RPMI8226 (cell line): ENCODE measurements at regions not wholly inside any gene's neighbourhood (a gene's known extent, or its start where the extent isn't known, plus 50 kb on each side); places are given as distances from the start of the nearest gene placed in this dataset.
"Not testable (repeated sequence)": the region's sequence is repeated elsewhere in the genome, so short reads cannot be mapped to it uniquely, and the experiment has no call there.

Experiments used
- DNase-seq: peaks from one replicate; pipeline ENCODE4 v3.0.0-alpha.2; 2015

GRCh38 chr10:15921423-15921945 lies 61.2 kb upstream of the MINDY3 start:
- peak; percentile 6 for DNase-seq

GRCh38 chr10:15931376-15931775 lies 71.1 kb upstream of the MINDY3 start:
- no peak for DNase-seq

GRCh38 chr10:15939543-15939942 lies 79.2 kb upstream of the MINDY3 start:
- not testable (repeated sequence) for DNase-seq

- DNase-seq = no peak
Observed at GRCh38 chr10:15943426-15943825, 83.1 kb upstream of the MINDY3 start.

GRCh38 chr10:15954188-15954587 lies 93.9 kb upstream of the MINDY3 start:
- DNase-seq = no peak

GRCh38 chr10:15960277-15960676 lies 100.0 kb upstream of the MINDY3 start:
- no peak for DNase-seq

- not testable (repeated sequence) for DNase-seq
Observed at GRCh38 chr10:15972736-15973135, 112.4 kb upstream of the MINDY3 start.

GRCh38 chr10:15985690-15986089 lies 125.4 kb upstream of the MINDY3 start:
- DNase-seq = no peak

GRCh38 chr10:15990535-15991129 lies 130.3 kb upstream of the MINDY3 start:
- DNase-seq = no peak

- no peak for DNase-seq
Observed at GRCh38 chr10:15997313-15997712, 137.0 kb upstream of the MINDY3 start.

GRCh38 chr10:16001581-16001980 lies 141.3 kb upstream of the MINDY3 start:
- no peak for DNase-seq

GRCh38 chr10:16009785-16010184 lies 149.5 kb upstream of the MINDY3 start:
- no peak for DNase-seq

- peak; percentile 54 for DNase-seq
Observed at GRCh38 chr10:16011548-16011947, 151.2 kb upstream of the MINDY3 start.

GRCh38 chr10:16014469-16014868 lies 154.2 kb upstream of the MINDY3 start:
- DNase-seq = no peak

GRCh38 chr10:16016688-16017087 lies 156.4 kb upstream of the MINDY3 start:
- no peak for DNase-seq

GRCh38 chr10:16020836-16021235 lies 160.5 kb upstream of the MINDY3 start:
- no peak for DNase-seq

GRCh38 chr10:16026832-16027231 lies 166.5 kb upstream of the MINDY3 start:
- DNase-seq = not testable (repeated sequence)

- no peak for DNase-seq
Observed at GRCh38 chr10:16030562-16030961, 170.3 kb upstream of the MINDY3 start.

- DNase-seq = no peak
Observed at GRCh38 chr10:16049050-16049449, 188.7 kb upstream of the MINDY3 start.

GRCh38 chr10:16049782-16050181 lies 189.5 kb upstream of the MINDY3 start:
- no peak for DNase-seq

- DNase-seq = no peak
Observed at GRCh38 chr10:16063350-16063749, 203.0 kb upstream of the MINDY3 start.

GRCh38 chr10:16083551-16083950 lies 223.2 kb upstream of the MINDY3 start:
- not testable (repeated sequence) for DNase-seq

GRCh38 chr10:16105082-16105481 lies 244.8 kb upstream of the MINDY3 start:
- no peak for DNase-seq

GRCh38 chr10:16116404-16117304 lies 256.3 kb upstream of the MINDY3 start:
- DNase-seq = peak; percentile 31
